Neural cell (in vitro differentiated cells): ENCODE measurements at regions not wholly inside any gene's neighbourhood (a gene's known extent, or its start where the extent isn't known, plus 50 kb on each side); places are given as distances from the start of the nearest gene placed in this dataset.

Source experiments
- H2AFZ ChIP-seq: fragments of 200-600, 300-800 bp; sonication (generic), shearing (Covaris generic); 2 replicates; pipeline ENCODE4 v1.6.0; 2014; ENCODE audit warnings: low read depth, mild to moderate bottlenecking, antibody characterized with exemption, low read length, moderate library complexity
- H3F3A ChIP-seq: fragments of 200-600 bp; shearing (Covaris generic); 2 replicates; pipeline ENCODE4 v1.6.1; 2016; ENCODE audit warnings: mild to moderate bottlenecking, moderate library complexity, mixed read lengths, antibody characterized with exemption, low read length; ENCODE audit not compliant: insufficient read depth, poor library complexity, severe bottlenecking
- H3K27ac ChIP-seq: fragments of 200-600, 300-800 bp; sonication (generic), shearing (Covaris generic); 2 replicates; pipeline ENCODE4 v1.5.1; 2014; ENCODE audit warnings: mild to moderate bottlenecking, low read length, moderate library complexity
- H3K27me3 ChIP-seq: fragments of 300-800, 200-600 bp; sonication (generic), shearing (Covaris generic); 2 replicates; pipeline ENCODE4 v1.6.0; 2014; ENCODE audit warnings: mild to moderate bottlenecking, low read depth, low read length, moderate library complexity; ENCODE audit not compliant: insufficient read depth
- H3K36me3 ChIP-seq: fragments of 300-800, 200-600 bp; sonication (generic), shearing (Covaris generic); 2 replicates; pipeline ENCODE4 v1.5.1; 2014; ENCODE audit warnings: mild to moderate bottlenecking, antibody characterized with exemption, low read length, moderate library complexity; ENCODE audit not compliant: insufficient read depth
- H3K4me2 ChIP-seq: fragments of 300-800, 200-600 bp; sonication (generic), shearing (Covaris generic); 2 replicates; pipeline ENCODE4 v1.6.0; 2014; ENCODE audit warnings: mild to moderate bottlenecking, low read length
- H3K4me3 ChIP-seq: fragments of 300-800, 200-600 bp; sonication (generic), shearing (Covaris generic); 2 replicates; pipeline ENCODE4 v1.5.1; 2014; ENCODE audit warnings: mild to moderate bottlenecking, low read length, moderate library complexity
- H3K79me2 ChIP-seq: fragments of 200-600 bp; shearing (Covaris generic); replicated peaks from 2 replicates; pipeline ENCODE4 v1.6.0; 2014; ENCODE audit warnings: mild to moderate bottlenecking, low read length, moderate library complexity; ENCODE audit not compliant: insufficient read depth
- H3K9ac ChIP-seq: fragments of 300-800, 200-600 bp; sonication (generic), shearing (Covaris generic); 2 replicates; pipeline ENCODE4 v1.6.1; 2016; ENCODE audit warnings: mild to moderate bottlenecking, low read length, mixed read lengths
- H3K9me2 ChIP-seq: fragments of 200-600 bp; shearing (Covaris generic); 2 replicates; pipeline ENCODE4 v1.6.1; 2016; ENCODE audit warnings: mild to moderate bottlenecking, low read length, mixed read lengths; ENCODE audit not compliant: insufficient read depth
- H3K9me3 ChIP-seq: fragments of 200-600, 300-800 bp; sonication (generic), shearing (Covaris generic); 2 replicates; pipeline ENCODE4 v1.6.1; 2016; ENCODE audit warnings: mild to moderate bottlenecking, mixed run types, low read length, moderate library complexity, mixed read lengths
- H4K20me1 ChIP-seq: fragments of 200-600 bp; shearing (Covaris generic); 2 replicates; pipeline ENCODE4 v1.6.1; 2016; ENCODE audit warnings: mild to moderate bottlenecking, mixed run types; ENCODE audit not compliant: insufficient read depth
- CTCF ChIP-seq: fragments of 450-650 bp; IDR thresholded peaks from 2 replicates; pipeline ENCODE4 v1.5.1; 2014; ENCODE audit warnings: antibody characterized with exemption, mild to moderate bottlenecking, moderate library complexity; ENCODE audit not compliant: poor library complexity, severe bottlenecking
- EP300 ChIP-seq: fragments of 450-650 bp; conservative IDR thresholded peaks from 2 replicates; pipeline ENCODE4 v1.6.1; 2014; ENCODE audit warnings: antibody characterized with exemption, mild to moderate bottlenecking, moderate library complexity; ENCODE audit not compliant: poor library complexity, severe bottlenecking
- EZH2 ChIP-seq: fragments of 200-600, 300-800 bp; shearing (Covaris generic), sonication (generic); IDR thresholded peaks from 2 replicates; pipeline ENCODE4 v1.6.1; 2014; ENCODE audit warnings: antibody characterized with exemption, low read length, borderline replicate concordance, mild to moderate bottlenecking; ENCODE audit not compliant: insufficient read depth, poor library complexity, severe bottlenecking
- MXI1 ChIP-seq: fragments of 450-650 bp; conservative IDR thresholded peaks from 2 replicates; pipeline ENCODE4 v1.6.1; 2014; ENCODE audit warnings: antibody characterized with exemption, mild to moderate bottlenecking; ENCODE audit not compliant: poor library complexity, severe bottlenecking
- POLR2AphosphoS5 ChIP-seq: IDR thresholded peaks from 2 replicates; pipeline ENCODE4 v1.6.1; 2012
- RAD21 ChIP-seq: fragments of 450-650 bp; conservative IDR thresholded peaks from 2 replicates; pipeline ENCODE4 v1.6.1; 2014; ENCODE audit warnings: antibody characterized with exemption, mild to moderate bottlenecking, moderate library complexity
- REST ChIP-seq: IDR thresholded peaks from 2 replicates; pipeline ENCODE4 v1.6.1; 2012; ENCODE audit warnings: borderline replicate concordance
- SMC3 ChIP-seq: fragments of 450-650 bp; conservative IDR thresholded peaks from 2 replicates; pipeline ENCODE4 v1.6.1; 2014; ENCODE audit warnings: antibody characterized with exemption, mild to moderate bottlenecking, moderate library complexity; ENCODE audit not compliant: poor library complexity
- TAF1 ChIP-seq: IDR thresholded peaks from 2 replicates; pipeline ENCODE4 v1.6.1; 2012; ENCODE audit warnings: low read depth

GRCh38 chr2:83196225-83196624 lies 1262.9 kb downstream of the SUCLG1 start:
- Histone ChIP-seq H3K27me3 (no peaks in the 10 kb centered on the region), H3K9me3 (no peaks in the 10 kb centered on the region), H3K79me2 (no peaks in the 10 kb centered on the region), H2AFZ (no peak overlapping the region), H3K9ac (no peak overlapping the region), H3K36me3 (no peaks in the 10 kb centered on the region), H4K20me1 (no peaks in the 10 kb centered on the region), H3K27ac (no peak overlapping the region), H3F3A (no peaks in the 10 kb centered on the region), H3K4me2 (no peak overlapping the region), H3K4me3 (no peak overlapping the region), H3K9me2 (no peaks in the 10 kb centered on the region)
- TF ChIP-seq CTCF (peak; percentile 70), REST (no peak), EZH2 (no peak), SMC3 (peak; percentile 68), TAF1 (no peak), POLR2AphosphoS5 (no peak), RAD21 (peak; percentile 78), MXI1 (no peak), EP300 (no peak)

- Histone ChIP-seq H3K4me3 (no peak overlapping the region), H3F3A (no peaks in the 10 kb centered on the region), H3K4me2 (no peak overlapping the region), H3K27ac (no peak overlapping the region), H2AFZ (no peak overlapping the region), H3K27me3 (no peaks in the 10 kb centered on the region), H3K36me3 (no peaks in the 10 kb centered on the region), H3K9me3 (no peaks in the 10 kb centered on the region), H4K20me1 (no peaks in the 10 kb centered on the region), H3K9ac (no peak overlapping the region), H3K79me2 (no peaks in the 10 kb centered on the region), H3K9me2 (no peaks in the 10 kb centered on the region)
- no peak for TF ChIP-seq MXI1
- no peak for TF ChIP-seq RAD21
Measured at GRCh38 chr2:83191316-83191715, 1267.8 kb downstream of the SUCLG1 start.
